ENCODE measurements at regions not wholly inside any gene's neighbourhood (a gene's known extent, or its start where the extent isn't known, plus 50 kb on each side); places are given as distances from the start of the nearest gene placed in this dataset.

GRCh38 chr1:231099996-231100767, 60.1 kb upstream of the FAM89A start:
- CTCF ChIA-PET = interaction anchor here (0.6 kb wide), 2 partner anchors 20 to 107 kb away, joined by 3 read pairs; no protein-coding TSS in a partner anchor
- POLR2A ChIA-PET (ENCODE audit: low non-redundant PET) = no interaction called here

GRCh38 chr1:231099311-231099710, 59.3 kb upstream of the FAM89A start:
- CTCF ChIA-PET = interaction anchor here (0.6 kb wide), 1 partner anchor 19 kb away, joined by 3 read pairs; no protein-coding TSS in a partner anchor

More at GRCh38 chr1:231099996-231100767, 60.1 kb upstream of the FAM89A start:
- H3K27ac ChIP-seq = no peak overlapping the region
- no peak for DNase-seq (ENCODE audit: low spot score)
- TF ChIP-seq CTCF (conservative IDR thresholded peaks at IDR 0.05; ENCODE audit: low read depth) = no peak

DNA sequence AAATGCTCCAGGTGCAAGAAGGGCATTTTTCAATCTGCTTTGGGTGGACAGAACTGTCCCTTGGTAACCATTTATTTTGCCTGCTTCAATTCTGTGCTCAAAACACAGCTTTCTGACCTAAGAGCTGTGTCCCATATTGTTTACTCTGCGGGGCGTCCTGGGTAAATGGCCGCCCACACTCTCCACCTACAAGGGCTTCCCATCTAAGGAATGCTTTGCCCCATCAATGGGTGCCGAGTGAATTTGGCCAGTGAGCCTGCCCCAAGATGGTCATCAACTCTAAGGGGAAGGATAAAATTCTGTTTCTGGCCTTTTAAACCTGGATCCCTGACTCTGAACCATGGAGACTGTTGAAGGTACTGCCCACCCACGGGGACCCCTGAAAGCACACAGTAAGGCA, 55.5 kb upstream of the FAM89A start:
- ChIA-PET POLR2A (ENCODE audit: low non-redundant PET) (no interaction called here), CTCF (no interaction called here)

More at GRCh38 chr1:231099311-231099710, 59.3 kb upstream of the FAM89A start:
- TF ChIP-seq CTCF (conservative IDR thresholded peaks at IDR 0.05; ENCODE audit: low read depth) = no peak
- POLR2A ChIA-PET (ENCODE audit: low non-redundant PET) = no interaction called here
- H3K27ac ChIP-seq = no peak overlapping the region
- no peak for DNase-seq (ENCODE audit: low spot score)

GRCh38 chr1:231094421-231094820, 54.4 kb upstream of the FAM89A start:
- ChIA-PET CTCF (interaction anchor here (0.6 to 0.7 kb wide), 3 partner anchors 62 to 451 kb away, joined by 3 to 6 read pairs (median 3); no protein-coding TSS in a partner anchor), POLR2A (ENCODE audit: low non-redundant PET) (no interaction called here)
- no peak for TF ChIP-seq CTCF (conservative IDR thresholded peaks at IDR 0.05; ENCODE audit: low read depth)
- no peak overlapping the region for H3K27ac ChIP-seq
- no peak for DNase-seq (ENCODE audit: low spot score)

More for the DNA sequence above, 55.5 kb upstream of the FAM89A start:
- no peak for TF ChIP-seq CTCF (conservative IDR thresholded peaks at IDR 0.05; ENCODE audit: low read depth)
- no peak overlapping the region for H3K27ac ChIP-seq
- no peak for DNase-seq (ENCODE audit: low spot score)

GRCh38 chr1:231093156-231093922, 53.3 kb upstream of the FAM89A start:
- H3K27ac ChIP-seq = no peak overlapping the region
- no peak for DNase-seq (ENCODE audit: low spot score)
- TF ChIP-seq CTCF (conservative IDR thresholded peaks at IDR 0.05; ENCODE audit: low read depth) = no peak
- ChIA-PET POLR2A (ENCODE audit: low non-redundant PET) (no interaction called here), CTCF (interaction anchor here (0.7 kb wide), 2 partner anchors 74 to 110 kb away, joined by 3 read pairs; no protein-coding TSS in a partner anchor)

DNA sequence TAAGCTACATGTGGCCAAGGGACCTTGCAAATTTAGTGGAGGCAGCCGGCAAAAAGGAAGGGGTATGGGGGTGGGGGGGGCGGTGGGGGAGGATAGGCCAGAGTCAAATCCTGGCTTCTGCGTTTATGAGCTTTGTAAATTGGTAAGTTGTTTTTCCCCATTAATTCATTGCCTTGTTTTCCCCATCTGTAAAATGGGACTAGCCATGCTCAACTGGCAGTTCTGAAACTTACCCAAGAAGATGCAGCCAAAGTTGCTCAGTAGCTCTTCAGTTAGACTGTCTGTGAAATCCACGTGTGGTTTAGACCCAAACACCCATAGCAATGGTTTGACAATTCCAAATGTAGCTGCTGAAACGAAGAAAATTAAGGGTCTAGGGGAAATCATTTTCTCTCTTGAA, 52.3 kb upstream of the FAM89A start:
- ChIA-PET POLR2A (ENCODE audit: low non-redundant PET) (no interaction called here), CTCF (interaction anchor here (0.6 kb wide), 1 partner anchor 642 kb away, joined by 3 read pairs; no protein-coding TSS in a partner anchor)
- no peak for TF ChIP-seq CTCF (conservative IDR thresholded peaks at IDR 0.05; ENCODE audit: low read depth)
- H3K27ac ChIP-seq = no peak overlapping the region
- no peak for DNase-seq (ENCODE audit: low spot score)

All from RWPE1 (cell line).